Natural killer cell (primary cell): ENCODE measurements at regions not wholly inside any gene's neighbourhood (a gene's known extent, or its start where the extent isn't known, plus 50 kb on each side); places are given as distances from the start of the nearest gene placed in this dataset.

Experiments used
- ATAC-seq, 3 donors: fragments of 150-1000 bp in 2 of 3; fragments of 200-7000 bp in 1 of 3; cut with Tn5 transposase; 1 replicate in 1 of 3; 2 replicates in 2 of 3; pipeline ENCODE4 v1.10.0; 2021; ENCODE audit warnings: mild to moderate bottlenecking in 2 of 3, moderate library complexity in 2 of 3
- DNase-seq, 2 donors: peaks; one replicate each; pipeline versions ENCODE4 v3.0.0 to v3.0.0-alpha.2; 2013 to 2021; ENCODE audit warnings: mixed read lengths in 1 of 2
- H3K27ac ChIP-seq: one replicate; pipeline ENCODE4 v1.5.1; 2013; ENCODE audit warnings: mild to moderate bottlenecking, low read length
- H3K27me3 ChIP-seq: one replicate; pipeline ENCODE4 v1.6.1; 2013; ENCODE audit warnings: low read length; ENCODE audit not compliant: control insufficient read depth, insufficient read depth
- H3K36me3 ChIP-seq: one replicate; pipeline ENCODE4 v1.6.1; 2013; ENCODE audit warnings: low read length; ENCODE audit not compliant: control insufficient read depth, insufficient read depth
- H3K4me1 ChIP-seq: one replicate; pipeline ENCODE4 v1.6.1; 2013; ENCODE audit warnings: low read length; ENCODE audit not compliant: control insufficient read depth, insufficient read depth
- H3K4me3 ChIP-seq: one replicate; pipeline ENCODE4 v1.5.1; 2013; ENCODE audit warnings: low read length
- H3K9me3 ChIP-seq: one replicate; pipeline ENCODE4 v1.6.1; 2013; ENCODE audit warnings: low read length; ENCODE audit not compliant: control insufficient read depth, insufficient read depth
- H3K27ac Mint-ChIP-seq, 2 donors: one replicate each; pipeline ENCODE4 v1.8.0; 2022; ENCODE audit warnings: mild to moderate bottlenecking in 2 of 2, mixed read lengths in 2 of 2, moderate library complexity in 1 of 2
- H3K27me3 Mint-ChIP-seq, 2 donors: one replicate each; pipeline ENCODE4 v1.8.0; 2022; ENCODE audit warnings: low read depth in 2 of 2, mixed read lengths in 2 of 2
- H3K36me3 Mint-ChIP-seq: one replicate; pipeline ENCODE4 v1.8.0; 2022; ENCODE audit warnings: mixed read lengths
- H3K4me1 Mint-ChIP-seq, 2 donors: one replicate each; pipeline ENCODE4 v1.8.0; 2022; ENCODE audit warnings: mixed read lengths in 2 of 2
- H3K4me3 Mint-ChIP-seq: one replicate; pipeline ENCODE4 v1.8.0; 2022; ENCODE audit warnings: mild to moderate bottlenecking, moderate library complexity, mixed read lengths
- H3K9me3 Mint-ChIP-seq, 2 donors: one replicate each; pipeline ENCODE4 v1.8.0; 2022; ENCODE audit warnings: mixed read lengths in 2 of 2
- WGBS: methylation state at CpG from one replicate; pipeline ENCODE4 v1.1.7; 2013; ENCODE audit warnings: missing lambda C conversion rate; ENCODE audit not compliant: insufficient coverage; 5-methylcytosine and 5-hydroxymethylcytosine counted together
- intact Hi-C: fragments of 100-400 bp; cut with micrococcal nuclease; formaldehyde crosslinking; loops from one replicate; pipeline ENCODE4 v1.14.2; 2022
- TF ChIP-seq, protein P1 (sequence below): fragments of 200-600 bp; IDR thresholded peaks from one replicate; pipeline ENCODE4 v1.8.0; 2022; ENCODE audit warnings: antibody characterized with exemption

DNA sequence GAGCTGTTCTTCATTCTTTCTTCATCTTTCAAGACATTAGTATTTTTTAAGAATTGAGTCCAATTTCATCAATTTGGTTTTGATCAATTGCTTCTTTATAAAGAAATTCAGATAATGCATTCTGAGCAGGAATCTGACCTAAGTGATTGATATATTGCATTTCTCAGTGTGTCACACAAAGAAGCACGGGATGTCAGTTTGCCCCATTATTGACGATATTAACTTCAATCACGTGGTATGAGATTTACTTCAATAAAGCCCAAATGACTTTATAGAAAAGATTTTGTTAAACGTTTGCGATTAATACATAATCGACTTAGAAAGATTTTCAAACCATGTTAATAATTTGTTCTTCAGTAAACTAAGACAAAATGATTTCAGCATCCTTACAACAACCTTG, 1254.2 kb downstream of the FSCB start:
- H3K36me3 Mint-ChIP-seq: peaks cover 7% of the 10 kb centered on the region
- DNase-seq (no peak), ATAC-seq (no peak)
- H3K27ac Mint-ChIP-seq: no peak overlapping the region
- H3K36me3 ChIP-seq: no peaks in the 10 kb centered on the region
- H3K4me1 Mint-ChIP-seq: no peaks in the 10 kb centered on the region
- peaks cover 13 to 28% of the 10 kb centered on the region in 2 donors for H3K9me3 Mint-ChIP-seq
- H3K27me3 Mint-ChIP-seq: no peaks in the 10 kb centered on the region
- intact Hi-C loops: no loop called here
- no peak overlapping the region for H3K27ac ChIP-seq
- WGBS: 91% methylated on average over 6 of the region's 6 CpGs
- TF ChIP-seq, protein P1, sequence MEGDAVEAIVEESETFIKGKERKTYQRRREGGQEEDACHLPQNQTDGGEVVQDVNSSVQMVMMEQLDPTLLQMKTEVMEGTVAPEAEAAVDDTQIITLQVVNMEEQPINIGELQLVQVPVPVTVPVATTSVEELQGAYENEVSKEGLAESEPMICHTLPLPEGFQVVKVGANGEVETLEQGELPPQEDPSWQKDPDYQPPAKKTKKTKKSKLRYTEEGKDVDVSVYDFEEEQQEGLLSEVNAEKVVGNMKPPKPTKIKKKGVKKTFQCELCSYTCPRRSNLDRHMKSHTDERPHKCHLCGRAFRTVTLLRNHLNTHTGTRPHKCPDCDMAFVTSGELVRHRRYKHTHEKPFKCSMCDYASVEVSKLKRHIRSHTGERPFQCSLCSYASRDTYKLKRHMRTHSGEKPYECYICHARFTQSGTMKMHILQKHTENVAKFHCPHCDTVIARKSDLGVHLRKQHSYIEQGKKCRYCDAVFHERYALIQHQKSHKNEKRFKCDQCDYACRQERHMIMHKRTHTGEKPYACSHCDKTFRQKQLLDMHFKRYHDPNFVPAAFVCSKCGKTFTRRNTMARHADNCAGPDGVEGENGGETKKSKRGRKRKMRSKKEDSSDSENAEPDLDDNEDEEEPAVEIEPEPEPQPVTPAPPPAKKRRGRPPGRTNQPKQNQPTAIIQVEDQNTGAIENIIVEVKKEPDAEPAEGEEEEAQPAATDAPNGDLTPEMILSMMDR: no peak
- no peaks in the 10 kb centered on the region for H3K4me1 ChIP-seq
- no peaks in the 10 kb centered on the region for H3K9me3 ChIP-seq
- H3K27me3 ChIP-seq: no peaks in the 10 kb centered on the region
- no peak overlapping the region for H3K4me3 Mint-ChIP-seq
- no peak overlapping the region for H3K4me3 ChIP-seq

DNA sequence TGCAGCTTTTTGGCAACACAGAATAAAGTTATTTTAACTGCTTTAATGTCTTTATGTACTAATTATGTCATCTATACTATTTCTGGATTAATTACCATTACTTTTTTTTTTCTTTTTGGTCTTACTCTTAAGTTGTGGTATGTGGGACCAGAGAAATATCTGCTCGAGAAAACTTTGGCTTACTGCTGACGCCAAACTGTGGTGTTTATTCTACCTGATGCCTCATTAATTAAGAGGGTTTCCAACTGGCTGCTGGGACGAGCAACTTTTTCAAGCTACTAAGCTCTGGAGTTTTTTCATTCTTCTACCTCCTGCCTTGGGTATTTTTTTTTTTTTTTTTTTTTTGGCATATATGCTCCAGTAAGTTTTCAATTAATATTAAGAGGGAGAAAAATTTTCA, 1257.5 kb downstream of the FSCB start:
- H3K4me1 Mint-ChIP-seq: no peaks in the 10 kb centered on the region
- no peaks in the 10 kb centered on the region for H3K36me3 ChIP-seq
- 93% methylated on average over 2 of the region's 3 CpGs for WGBS
- H3K36me3 Mint-ChIP-seq: peaks cover 4% of the 10 kb centered on the region
- H3K4me3 Mint-ChIP-seq: no peak overlapping the region
- no peak overlapping the region for H3K4me3 ChIP-seq
- intact Hi-C loops: no loop called here
- ATAC-seq: no peak
- H3K27ac ChIP-seq: no peak overlapping the region
- TF ChIP-seq, protein P1: no peak
- DNase-seq: no peak
- H3K27ac Mint-ChIP-seq: no peak overlapping the region
- H3K27me3 ChIP-seq: no peaks in the 10 kb centered on the region
- H3K9me3 Mint-ChIP-seq: peaks cover 9 to 25% of the 10 kb centered on the region in 2 donors
- no peaks in the 10 kb centered on the region for H3K27me3 Mint-ChIP-seq
- no peaks in the 10 kb centered on the region for H3K9me3 ChIP-seq
- no peaks in the 10 kb centered on the region for H3K4me1 ChIP-seq

DNA sequence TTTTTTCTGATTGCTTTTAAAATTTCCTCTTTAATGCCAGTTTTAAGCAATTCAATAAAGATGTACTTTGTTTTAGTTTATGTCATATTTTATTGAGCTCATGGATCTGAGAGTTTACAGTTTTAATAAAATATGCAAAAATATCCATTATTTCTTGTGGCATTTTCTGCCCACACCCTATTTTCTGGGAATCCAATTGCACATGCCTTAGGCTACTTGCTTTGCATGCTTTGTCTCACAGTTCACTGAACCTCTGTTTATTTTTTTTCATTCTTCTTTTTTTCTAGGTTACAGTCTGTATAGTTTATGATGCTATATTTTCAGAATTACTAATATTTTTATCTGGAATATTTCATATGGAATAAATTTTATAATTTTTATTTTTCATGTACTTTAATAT, 1258.0 kb downstream of the FSCB start:
- H3K36me3 ChIP-seq: no peaks in the 10 kb centered on the region
- no peak overlapping the region for H3K27ac ChIP-seq
- Mint-ChIP-seq H3K36me3 (no peaks in the 10 kb centered on the region), H3K4me3 (no peak overlapping the region), H3K27ac (no peak overlapping the region), H3K9me3 (peaks cover 7 to 27% of the 10 kb centered on the region in 2 donors), H3K27me3 (no peaks in the 10 kb centered on the region), H3K4me1 (no peaks in the 10 kb centered on the region)
- no peak for DNase-seq
- no peaks in the 10 kb centered on the region for H3K9me3 ChIP-seq
- H3K4me3 ChIP-seq: no peak overlapping the region
- no peaks in the 10 kb centered on the region for H3K4me1 ChIP-seq
- intact Hi-C loops: no loop called here
- no peaks in the 10 kb centered on the region for H3K27me3 ChIP-seq
- TF ChIP-seq, protein P1: no peak
- no peak for ATAC-seq

DNA sequence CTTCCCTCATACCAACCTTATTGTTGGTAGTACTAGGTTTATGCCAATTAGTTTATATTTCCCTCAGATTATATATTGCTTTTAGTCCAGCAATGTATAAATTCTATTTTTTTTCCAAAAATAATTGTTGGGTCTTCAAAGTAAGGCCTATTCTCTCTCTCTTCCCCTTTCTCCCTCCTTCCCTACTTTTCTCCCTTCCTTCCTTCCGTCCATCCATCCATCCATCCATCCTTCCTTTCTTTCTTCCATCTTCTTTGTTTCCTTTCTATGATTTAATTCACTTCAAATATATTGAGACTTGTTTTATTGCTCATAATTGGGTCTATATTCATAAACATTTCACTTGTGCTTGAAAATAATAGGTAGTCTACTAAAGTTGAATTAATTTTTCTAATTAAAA, 1259.2 kb downstream of the FSCB start:
- Histone ChIP-seq H3K9me3 (no peaks in the 10 kb centered on the region), H3K36me3 (no peaks in the 10 kb centered on the region), H3K27me3 (no peaks in the 10 kb centered on the region), H3K27ac (no peak overlapping the region), H3K4me1 (no peaks in the 10 kb centered on the region), H3K4me3 (no peak overlapping the region)
- intact Hi-C loops: no loop called here
- WGBS: 67% methylated on average over 1 of the region's 1 CpG
- Mint-ChIP-seq H3K4me1 (no peaks in the 10 kb centered on the region), H3K27ac (no peak overlapping the region), H3K4me3 (no peak overlapping the region), H3K9me3 (peaks cover 7 to 30% of the 10 kb centered on the region in 2 donors), H3K27me3 (no peaks in the 10 kb centered on the region), H3K36me3 (no peaks in the 10 kb centered on the region)
- DNase-seq (no peak), ATAC-seq (no peak)
- TF ChIP-seq, protein P1: no peak
